Caco-2 (cell line): ENCODE measurements at regions not wholly inside any gene's neighbourhood (a gene's known extent, or its start where the extent isn't known, plus 50 kb on each side); places are given as distances from the start of the nearest gene placed in this dataset.

Source experiments
- BruUV-seq: library from RNA; stranded (reverse); fragments of 400-500 nt; replicated peaks from 2 replicates; lab custom pipeline; 2021; lab: Mats Ljungman, UMichigan
- CTCF ChIA-PET: fragments of 300-600 bp; sonication (Branson Sonifier 250); formaldehyde crosslinking; loops from one replicate; lab custom pipeline; 2022; ENCODE audit warnings: antibody characterized with exemption; lab: Charles Lee
- POLR2A ChIA-PET: fragments of 300-600 bp; sonication (Branson Sonifier 250); formaldehyde crosslinking; loops from one replicate; lab custom pipeline; 2022; ENCODE audit warnings: antibody characterized with exemption; lab: Charles Lee
- DNase-seq, 2 experiments: peaks; one replicate each; pipeline versions ENCODE4 v3.0.0 to v3.0.0-alpha.2; 2020 to 2022
- H3K27me3 ChIP-seq: replicated peaks from 2 replicates; pipeline ENCODE4 v1.6.0; 2011; ENCODE audit warnings: low read length; ENCODE audit not compliant: control insufficient read depth, insufficient read depth
- H3K36me3 ChIP-seq: 2 replicates; pipeline ENCODE4 v1.5.1; 2011; ENCODE audit warnings: low read length; ENCODE audit not compliant: control insufficient read depth, insufficient read depth
- H3K4me1 ChIP-seq: fragments of 250-450 bp; sonication (Bioruptor Pico); 2 replicates; pipeline ENCODE4 v1.5.1; 2020; ENCODE audit warnings: mild to moderate bottlenecking
- H3K4me3 ChIP-seq: 2 replicates; pipeline ENCODE4 v1.5.1; 2011; ENCODE audit warnings: low read depth, mild to moderate bottlenecking, control low read depth, low read length
- H3K9me3 ChIP-seq: fragments of 250-450 bp; sonication (Bioruptor Pico); 2 replicates; pipeline ENCODE4 v1.5.1; 2020; ENCODE audit warnings: mild to moderate bottlenecking, moderate library complexity
- H3K27ac Mint-ChIP-seq: one replicate; pipeline ENCODE4 v1.8.0; 2022; ENCODE audit warnings: mixed read lengths; ENCODE audit not compliant: unreplicated experiment
- H3K27me3 Mint-ChIP-seq: one replicate; pipeline ENCODE4 v1.8.0; 2022; ENCODE audit warnings: mixed read lengths; ENCODE audit not compliant: insufficient read depth, unreplicated experiment
- H3K36me3 Mint-ChIP-seq: one replicate; pipeline ENCODE4 v1.8.0; 2022; ENCODE audit warnings: mild to moderate bottlenecking, mixed read lengths; ENCODE audit not compliant: insufficient read depth, unreplicated experiment
- H3K4me1 Mint-ChIP-seq: one replicate; pipeline ENCODE4 v1.8.0; 2022; ENCODE audit warnings: low read depth, mixed read lengths; ENCODE audit not compliant: unreplicated experiment
- H3K4me3 Mint-ChIP-seq: one replicate; pipeline ENCODE4 v1.8.0; 2022; ENCODE audit warnings: mild to moderate bottlenecking, moderate library complexity, mixed read lengths; ENCODE audit not compliant: unreplicated experiment
- H3K9me3 Mint-ChIP-seq: one replicate; pipeline ENCODE4 v1.8.0; 2022; ENCODE audit warnings: mixed read lengths; ENCODE audit not compliant: unreplicated experiment
- CTCF ChIP-seq, 2 experiments: fragments of 200-600 bp in 1 of 2; IDR thresholded peaks; 1 replicate in 1 of 2; 2 replicates in 1 of 2; pipeline versions ENCODE4 v1.5.1 to v1.8.0; 2011 to 2022; ENCODE audit warnings: antibody characterized with exemption in 1 of 2, control low read depth in 1 of 2, inconsistent platforms in 1 of 2, low read depth in 1 of 2, low read length in 1 of 2, mild to moderate bottlenecking in 1 of 2, moderate library complexity in 1 of 2; ENCODE audit not compliant: insufficient read depth in 1 of 2, severe bottlenecking in 1 of 2, unreplicated experiment in 1 of 2
- intact Hi-C: fragments of 100-400 bp; cut with micrococcal nuclease; formaldehyde crosslinking; loops from one replicate; pipeline ENCODE4 v1.10.0; 2022; ENCODE audit not compliant: unreplicated experiment

- intact Hi-C loops: no loop called here
- POLR2A ChIA-PET: no interaction called here
- no peak for TF ChIP-seq CTCF (IDR thresholded peaks at IDR 0.05; ENCODE audit: insufficient read depth in 1 of 2, low read depth in 1 of 2, low read length in 1 of 2, severe bottlenecking in 1 of 2, unreplicated experiment in 1 of 2)
- CTCF ChIA-PET: no interaction called here
- H3K36me3 Mint-ChIP-seq: no peaks in the 10 kb centered on the region
- no peaks in the 10 kb centered on the region for H3K9me3 Mint-ChIP-seq
- Histone ChIP-seq H3K27me3 (no peaks in the 10 kb centered on the region), H3K4me1 (no peaks in the 10 kb centered on the region), H3K9me3 (no peaks in the 10 kb centered on the region), H3K4me3 (no peak overlapping the region), H3K36me3 (no peaks in the 10 kb centered on the region)
- no peak for DNase-seq
- no peak overlapping the region for H3K4me3 Mint-ChIP-seq
- H3K4me1 Mint-ChIP-seq: peaks cover 6% of the 10 kb centered on the region
- peaks cover 4% of the 10 kb centered on the region for H3K27me3 Mint-ChIP-seq
- no TSS peak for BruUV-seq
- H3K27ac Mint-ChIP-seq: no peak overlapping the region
Observed at GRCh38 chr7:18210377-18210776, 182.7 kb upstream of the PRPS1L1 start.

- no TSS peak for BruUV-seq
Observed at GRCh38 chr7:18210788-18211187, 183.1 kb upstream of the PRPS1L1 start.

GRCh38 chr7:18212308-18212707 is 184.7 kb upstream of the PRPS1L1 start:
- no peak for DNase-seq
- H3K4me3 ChIP-seq: no peak overlapping the region
- H3K4me1 ChIP-seq: no peaks in the 10 kb centered on the region
- Mint-ChIP-seq H3K36me3 (no peaks in the 10 kb centered on the region), H3K27ac (no peak overlapping the region), H3K9me3 (no peaks in the 10 kb centered on the region), H3K4me3 (no peak overlapping the region), H3K4me1 (peaks cover 6% of the 10 kb centered on the region), H3K27me3 (peaks cover 4% of the 10 kb centered on the region)
- no TSS peak for BruUV-seq
- intact Hi-C loops: no loop called here
- no peak for TF ChIP-seq CTCF (IDR thresholded peaks at IDR 0.05; ENCODE audit: insufficient read depth in 1 of 2, low read depth in 1 of 2, low read length in 1 of 2, severe bottlenecking in 1 of 2, unreplicated experiment in 1 of 2)
- CTCF ChIA-PET: no interaction called here
- POLR2A ChIA-PET: no interaction called here
- H3K9me3 ChIP-seq: no peaks in the 10 kb centered on the region
- H3K36me3 ChIP-seq: no peaks in the 10 kb centered on the region
- H3K27me3 ChIP-seq: no peaks in the 10 kb centered on the region

More at GRCh38 chr7:18210788-18211187, 183.1 kb upstream of the PRPS1L1 start:
- no peaks in the 10 kb centered on the region for H3K36me3 Mint-ChIP-seq
- ChIA-PET POLR2A (no interaction called here), CTCF (no interaction called here)
- Histone ChIP-seq H3K27me3 (no peaks in the 10 kb centered on the region), H3K4me3 (no peak overlapping the region), H3K4me1 (no peaks in the 10 kb centered on the region), H3K36me3 (no peaks in the 10 kb centered on the region), H3K9me3 (no peaks in the 10 kb centered on the region)
- peaks cover 6% of the 10 kb centered on the region for H3K4me1 Mint-ChIP-seq
- intact Hi-C loops: no loop called here
- no peak for DNase-seq
- peaks cover 4% of the 10 kb centered on the region for H3K27me3 Mint-ChIP-seq
- no peak overlapping the region for H3K4me3 Mint-ChIP-seq
- H3K27ac Mint-ChIP-seq: no peak overlapping the region
- no peak for TF ChIP-seq CTCF (IDR thresholded peaks at IDR 0.05; ENCODE audit: insufficient read depth in 1 of 2, low read depth in 1 of 2, low read length in 1 of 2, severe bottlenecking in 1 of 2, unreplicated experiment in 1 of 2)
- H3K9me3 Mint-ChIP-seq: no peaks in the 10 kb centered on the region
